NCI-H446 treated with DMSO at 0.1 percent for 48 hours (cell line): ENCODE measurements at regions not wholly inside any gene's neighbourhood (a gene's known extent, or its start where the extent isn't known, plus 50 kb on each side); places are given as distances from the start of the nearest gene placed in this dataset.
"Not testable (repeated sequence)": the region's sequence is repeated elsewhere in the genome, so short reads cannot be mapped to it uniquely, and the experiment has no call there.

ENCODE experiments used
- DNase-seq: peaks from one replicate; lab custom pipeline; 2025; lab: John Stamatoyannopoulos, UW

- no peak for DNase-seq
Observed at GRCh38 chr18:51330739-51331138, 133.3 kb upstream of the MEX3C start.

GRCh38 chr18:51337406-51337805 lies 139.9 kb upstream of the MEX3C start:
- no peak for DNase-seq

- DNase-seq, result no peak
Observed at GRCh38 chr18:51339856-51340255, 142.4 kb upstream of the MEX3C start.

GRCh38 chr18:51340332-51340731 lies 142.9 kb upstream of the MEX3C start:
- no peak for DNase-seq

- no peak for DNase-seq
Observed at GRCh38 chr18:51342815-51343214, 145.3 kb upstream of the MEX3C start.

- no peak for DNase-seq
Observed at GRCh38 chr18:51345848-51346391, 148.4 kb upstream of the MEX3C start.

- DNase-seq, result no peak
Observed at GRCh38 chr18:51346404-51346803, 148.9 kb upstream of the MEX3C start.

GRCh38 chr18:51350081-51350480 lies 152.6 kb upstream of the MEX3C start:
- no peak for DNase-seq

- no peak for DNase-seq
Observed at GRCh38 chr18:51355841-51356240, 158.4 kb upstream of the MEX3C start.

GRCh38 chr18:51360301-51360700 lies 162.8 kb upstream of the MEX3C start:
- DNase-seq, result not testable (repeated sequence)

- no peak for DNase-seq
Observed at GRCh38 chr18:51361130-51361860, 163.8 kb upstream of the MEX3C start.

- DNase-seq, result no peak
Observed at GRCh38 chr18:51363384-51363783, 165.9 kb upstream of the MEX3C start.

GRCh38 chr18:51370996-51371395 lies 173.5 kb upstream of the MEX3C start:
- DNase-seq, result no peak

GRCh38 chr18:51371929-51372328 lies 174.4 kb upstream of the MEX3C start:
- DNase-seq, result no peak

- DNase-seq, result no peak
Observed at GRCh38 chr18:51382081-51382480, 184.6 kb upstream of the MEX3C start.

- DNase-seq, result no peak
Observed at GRCh38 chr18:51383116-51383515, 185.6 kb upstream of the MEX3C start.

GRCh38 chr18:51383711-51384110 lies 186.2 kb upstream of the MEX3C start:
- DNase-seq, result no peak

- no peak for DNase-seq
Observed at GRCh38 chr18:51385270-51385669, 187.8 kb upstream of the MEX3C start.

- DNase-seq, result no peak
Observed at GRCh38 chr18:51390702-51391101, 193.2 kb upstream of the MEX3C start.

- no peak for DNase-seq
Observed at GRCh38 chr18:51391215-51391614, 193.7 kb upstream of the MEX3C start.

GRCh38 chr18:51391731-51392130 lies 194.2 kb upstream of the MEX3C start:
- no peak for DNase-seq

GRCh38 chr18:51397347-51397962 lies 200.0 kb upstream of the MEX3C start:
- DNase-seq, result no peak

GRCh38 chr18:51398104-51398503 lies 200.6 kb upstream of the MEX3C start:
- DNase-seq, result no peak
